IPS-18c (cell line): ENCODE measurements at regions not wholly inside any gene's neighbourhood (a gene's known extent, or its start where the extent isn't known, plus 50 kb on each side); places are given as distances from the start of the nearest gene placed in this dataset.

Source experiments
- H3K4me3 ChIP-seq: 2 replicates; pipeline ENCODE4 v1.7.0; 2013; ENCODE audit warnings: low read depth, mild to moderate bottlenecking, low read length, moderate library complexity; ENCODE audit not compliant: insufficient read depth
- H3K9me3 ChIP-seq: one replicate; pipeline ENCODE4 v1.6.1; 2013; ENCODE audit warnings: mild to moderate bottlenecking, low read length, moderate library complexity; ENCODE audit not compliant: control insufficient read depth, insufficient read depth

GRCh38 chr6:104326173-104327001 lies 533.3 kb downstream of the HACE1 start:
- Histone ChIP-seq H3K9me3 (no peaks in the 10 kb centered on the region), H3K4me3 (no peak overlapping the region)

- Histone ChIP-seq H3K9me3 (no peaks in the 10 kb centered on the region), H3K4me3 (no peak overlapping the region)
Measured at GRCh38 chr6:104325341-104326172, 534.2 kb downstream of the HACE1 start.

DNA sequence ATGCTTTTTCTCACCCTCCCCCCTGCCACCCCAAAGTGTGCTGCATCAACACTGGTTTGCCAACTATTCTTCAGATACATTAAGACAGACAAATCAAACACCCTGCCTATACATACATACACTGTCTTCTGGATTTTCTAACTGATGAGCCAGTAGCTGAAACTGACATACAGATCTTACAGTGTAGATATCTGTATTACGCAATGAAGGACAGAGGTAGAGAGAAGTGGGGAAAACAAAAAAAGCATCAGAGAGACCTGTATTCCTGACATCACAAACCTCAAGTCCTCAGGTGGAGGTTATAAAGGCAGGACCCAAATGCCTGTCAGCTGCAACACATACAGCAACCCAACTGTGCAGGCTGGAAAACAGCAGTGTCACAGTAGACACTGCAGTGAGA lies 535.4 kb downstream of the HACE1 start:
- Histone ChIP-seq H3K4me3 (no peak overlapping the region), H3K9me3 (no peaks in the 10 kb centered on the region)

GRCh38 chr6:104322841-104323240 lies 536.9 kb downstream of the HACE1 start:
- Histone ChIP-seq H3K4me3 (no peak overlapping the region), H3K9me3 (no peaks in the 10 kb centered on the region)

DNA sequence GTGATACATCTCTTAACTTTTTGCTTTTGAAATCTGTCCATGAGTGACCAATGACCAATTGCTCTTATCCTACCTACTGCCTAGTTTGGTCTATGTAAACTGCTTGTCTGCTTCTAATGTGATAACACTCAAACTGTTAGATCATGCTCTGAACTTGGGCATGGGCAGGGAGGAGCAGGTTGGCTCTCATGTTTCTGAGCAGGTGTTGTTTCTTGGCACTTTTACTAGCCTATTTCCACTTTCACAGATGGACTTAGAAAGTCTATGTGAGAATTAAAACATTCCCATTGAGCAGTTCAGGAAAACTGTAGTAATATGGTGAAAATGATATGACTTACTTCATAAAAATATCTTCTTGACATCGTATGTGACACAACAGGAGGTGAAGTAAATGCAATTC lies 538.4 kb downstream of the HACE1 start:
- no peaks in the 10 kb centered on the region for H3K9me3 ChIP-seq
- H3K4me3 ChIP-seq: no peak overlapping the region

DNA sequence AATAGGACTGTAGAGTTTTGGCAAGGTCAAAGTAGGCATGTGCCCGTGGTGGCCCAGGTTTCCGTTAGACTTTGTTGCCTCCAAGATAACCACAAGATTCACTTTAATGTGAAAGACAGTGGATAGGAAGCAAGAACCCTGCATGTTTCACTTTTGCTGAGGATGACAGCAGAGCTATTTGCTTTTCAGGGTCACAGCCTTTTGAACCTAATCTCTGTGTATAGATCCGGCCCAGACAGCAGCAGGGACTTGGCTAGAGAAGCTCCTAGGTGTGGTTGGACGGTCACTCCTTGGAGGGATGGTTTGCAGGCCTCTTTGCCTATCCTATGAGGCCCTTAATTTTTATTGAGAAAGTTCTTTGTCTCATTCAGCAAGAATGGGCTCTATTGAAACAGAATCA lies 538.8 kb downstream of the HACE1 start:
- H3K9me3 ChIP-seq: no peaks in the 10 kb centered on the region

DNA sequence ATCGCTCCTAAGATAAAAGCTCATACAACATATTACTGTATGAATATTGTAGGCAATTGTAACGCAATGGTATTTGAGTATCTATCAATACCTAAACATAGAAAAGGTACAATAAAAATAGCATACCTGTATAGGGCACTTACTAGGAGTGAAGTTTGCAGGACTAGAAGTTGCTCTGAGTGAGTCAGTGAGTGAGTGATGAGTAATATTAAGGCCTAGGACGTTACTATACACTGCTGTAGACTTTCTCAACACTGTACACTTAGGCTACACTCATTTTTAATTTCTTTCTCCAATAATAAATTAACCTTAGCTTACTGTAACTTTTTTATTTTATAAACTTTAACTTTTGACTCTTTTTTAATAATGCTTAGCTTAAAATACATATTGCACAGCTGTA lies 546.9 kb downstream of the HACE1 start:
- Histone ChIP-seq H3K9me3 (no peaks in the 10 kb centered on the region), H3K4me3 (no peak overlapping the region)

More for the DNA sequence above, 538.8 kb downstream of the HACE1 start:
- no peak overlapping the region for H3K4me3 ChIP-seq

GRCh38 chr6:104306211-104306610 lies 553.5 kb downstream of the HACE1 start:
- H3K4me3 ChIP-seq: no peak overlapping the region
- no peaks in the 10 kb centered on the region for H3K9me3 ChIP-seq

- Histone ChIP-seq H3K4me3 (no peak overlapping the region), H3K9me3 (no peaks in the 10 kb centered on the region)
Measured at GRCh38 chr6:104305206-104305605, 554.5 kb downstream of the HACE1 start.

DNA sequence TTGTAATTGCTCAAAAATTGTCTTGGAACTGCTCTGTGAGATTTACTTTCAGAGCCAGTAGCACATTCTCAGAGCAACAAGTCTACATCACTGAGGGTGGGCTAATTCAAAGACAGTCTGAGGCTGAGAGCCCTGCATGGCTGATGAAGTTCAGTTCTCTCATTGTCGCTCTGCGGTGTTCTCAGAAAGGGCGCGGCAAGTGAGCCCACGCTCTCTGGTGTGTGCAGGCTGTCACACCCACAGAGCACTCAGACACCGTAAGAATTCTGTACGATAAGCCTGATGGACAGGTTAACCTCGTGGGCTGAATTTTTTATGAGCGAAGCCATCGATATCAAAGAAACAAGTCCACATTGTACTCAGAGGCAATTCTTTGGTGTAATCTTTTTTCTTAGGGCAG lies 557.8 kb downstream of the HACE1 start:
- H3K4me3 ChIP-seq: no peak overlapping the region

GRCh38 chr6:104286641-104287040 lies 573.1 kb downstream of the HACE1 start:
- no peaks in the 10 kb centered on the region for H3K9me3 ChIP-seq
- H3K4me3 ChIP-seq: no peak overlapping the region

More for the DNA sequence above, 557.8 kb downstream of the HACE1 start:
- no peaks in the 10 kb centered on the region for H3K9me3 ChIP-seq

DNA sequence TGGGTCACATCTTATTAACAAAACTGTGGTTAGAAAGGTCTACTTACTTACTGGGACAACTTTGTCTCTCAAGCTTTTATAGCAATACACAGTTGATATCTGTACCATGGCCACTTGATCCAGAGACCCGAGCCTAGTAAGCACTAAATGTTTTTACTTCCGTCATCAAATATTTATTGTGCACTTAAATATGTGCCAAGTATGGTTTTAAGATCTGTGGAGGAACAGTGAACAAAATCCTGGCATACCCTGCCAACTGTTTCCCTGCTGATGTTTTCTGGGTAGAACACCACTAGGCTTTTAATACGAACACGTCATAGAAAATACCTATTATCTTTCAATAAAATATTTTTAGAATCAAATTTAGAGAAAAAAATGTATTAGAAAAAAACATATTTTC lies 574.8 kb downstream of the HACE1 start:
- H3K4me3 ChIP-seq: no peak overlapping the region
- no peaks in the 10 kb centered on the region for H3K9me3 ChIP-seq

DNA sequence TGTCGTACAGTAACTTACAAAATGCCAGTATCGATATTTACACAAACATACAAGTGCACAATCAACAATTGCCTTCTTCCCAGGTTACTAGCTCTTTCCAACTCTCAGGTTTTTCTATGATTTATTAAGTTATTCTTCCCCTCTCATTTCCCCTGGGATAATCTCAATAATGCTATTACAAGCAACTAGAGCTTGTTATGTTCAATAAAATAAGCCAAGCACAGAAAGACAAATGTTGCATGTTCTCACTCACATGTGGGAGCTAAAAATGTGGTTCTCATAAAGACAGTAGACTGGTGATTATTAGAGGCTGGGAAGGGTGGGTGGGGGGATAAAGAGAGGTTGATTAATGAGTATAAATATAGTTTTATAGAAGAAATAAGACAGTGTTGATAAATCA lies 577.1 kb downstream of the HACE1 start:
- H3K9me3 ChIP-seq: no peaks in the 10 kb centered on the region
- H3K4me3 ChIP-seq: no peak overlapping the region

DNA sequence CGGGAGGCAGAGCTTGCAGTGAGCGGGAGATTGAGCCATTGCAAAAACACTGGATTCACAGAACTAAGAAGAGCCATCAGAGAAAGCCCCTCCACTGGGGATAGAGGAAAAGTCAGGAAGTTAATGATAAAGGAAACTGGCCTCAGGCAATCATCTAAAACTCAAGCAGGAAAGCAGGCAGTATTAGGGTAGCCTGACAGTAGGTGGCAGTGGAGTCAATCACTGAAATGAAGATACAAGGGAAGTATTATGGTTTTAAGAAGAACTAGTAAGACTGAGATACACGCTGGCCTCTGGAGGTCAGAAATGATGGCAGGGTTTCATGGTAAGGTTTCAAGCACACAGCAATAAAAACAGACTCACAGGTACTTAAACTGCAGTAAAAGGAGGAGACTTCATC lies 578.3 kb downstream of the HACE1 start:
- H3K9me3 ChIP-seq: no peaks in the 10 kb centered on the region
- H3K4me3 ChIP-seq: no peak overlapping the region

- Histone ChIP-seq H3K4me3 (no peak overlapping the region), H3K9me3 (no peaks in the 10 kb centered on the region)
Measured at GRCh38 chr6:104268389-104268788, 591.3 kb downstream of the HACE1 start.

DNA sequence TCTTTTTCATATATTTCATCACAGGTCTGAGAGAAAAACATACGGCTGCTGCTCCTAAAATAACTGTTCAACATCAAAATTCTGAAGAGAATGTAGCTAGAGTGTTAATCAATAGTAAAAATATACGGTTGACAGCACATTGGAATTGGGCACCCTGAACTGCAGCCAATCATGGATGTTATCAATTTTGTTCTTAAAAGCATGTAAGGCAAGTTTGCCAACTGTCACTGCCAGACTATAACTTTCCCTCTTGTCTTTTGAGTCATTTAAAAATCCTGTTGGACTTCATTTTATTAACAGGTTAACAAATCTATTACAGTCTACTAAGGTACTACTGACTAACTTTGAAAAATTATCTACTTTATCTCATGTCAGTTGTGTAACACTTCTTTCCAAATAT lies 592.8 kb downstream of the HACE1 start:
- H3K9me3 ChIP-seq: no peaks in the 10 kb centered on the region
- H3K4me3 ChIP-seq: no peak overlapping the region

GRCh38 chr6:104256646-104257045 lies 603.1 kb downstream of the HACE1 start:
- H3K4me3 ChIP-seq: no peak overlapping the region
- H3K9me3 ChIP-seq: no peaks in the 10 kb centered on the region

GRCh38 chr6:104253236-104253635 lies 606.5 kb downstream of the HACE1 start:
- H3K4me3 ChIP-seq: no peak overlapping the region
- no peaks in the 10 kb centered on the region for H3K9me3 ChIP-seq
